OCI-LY3 (cell line): ENCODE measurements at regions not wholly inside any gene's neighbourhood (a gene's known extent, or its start where the extent isn't known, plus 50 kb on each side); places are given as distances from the start of the nearest gene placed in this dataset.

ENCODE experiments used
- H2AFZ ChIP-seq: fragments of 200-600, 300-600 bp; shearing (Covaris generic); 2 replicates; pipeline ENCODE4 v1.6.0; 2014; ENCODE audit warnings: antibody characterized with exemption, low read depth, low read length
- H3K27ac ChIP-seq: fragments of 200-600, 300-600 bp; sonication (generic); 2 replicates; pipeline ENCODE4 v1.5.1; 2014; ENCODE audit warnings: mild to moderate bottlenecking, low read length, moderate library complexity, mixed read lengths
- H3K27me3 ChIP-seq: fragments of 200-600, 300-600 bp; sonication (generic); 2 replicates; pipeline ENCODE4 v1.6.1; 2014; ENCODE audit warnings: low read depth, low read length, mixed read lengths
- H3K36me3 ChIP-seq: fragments of 200-600, 300-600 bp; sonication (generic); replicated peaks from 2 replicates; pipeline ENCODE3; 2014; ENCODE audit warnings: low read depth, low read length, mixed read lengths
- H3K4me1 ChIP-seq: fragments of 300-600, 200-600 bp; sonication (generic); 2 replicates; pipeline ENCODE4 v1.6.1; 2014; ENCODE audit warnings: low read length, mixed read lengths
- H3K4me2 ChIP-seq: fragments of 200-600, 300-600 bp; sonication (generic); 2 replicates; pipeline ENCODE4 v1.6.1; 2014; ENCODE audit warnings: low read length, mixed read lengths
- H3K4me3 ChIP-seq: fragments of 300-600, 200-600 bp; sonication (generic); 2 replicates; pipeline ENCODE4 v1.5.1; 2014; ENCODE audit warnings: antibody characterized with exemption, mild to moderate bottlenecking, low read length, moderate library complexity
- H3K79me2 ChIP-seq: fragments of 300-600, 200-600 bp; shearing (Covaris generic); 2 replicates; pipeline ENCODE4 v1.6.1; 2014; ENCODE audit warnings: mild to moderate bottlenecking, low read length, mixed read lengths
- H3K9ac ChIP-seq: fragments of 300-600, 200-600 bp; shearing (Covaris generic); 2 replicates; pipeline ENCODE4 v1.6.0; 2014; ENCODE audit warnings: mild to moderate bottlenecking, low read length, moderate library complexity
- H3K9me3 ChIP-seq: fragments of 200-600, 300-600 bp; shearing (Covaris generic); 2 replicates; pipeline ENCODE4 v1.6.1; 2014; ENCODE audit warnings: low read length, mixed read lengths; ENCODE audit not compliant: insufficient read depth
- H4K20me1 ChIP-seq: fragments of 200-600, 300-600 bp; sonication (generic); 2 replicates; pipeline ENCODE4 v1.6.1; 2016; ENCODE audit warnings: low read length, mixed read lengths; ENCODE audit not compliant: insufficient read depth
- EZH2phosphoT487 ChIP-seq: fragments of 200-600 bp; shearing (Covaris generic); IDR thresholded peaks from 2 replicates; pipeline ENCODE4 v1.6.1; 2018; ENCODE audit warnings: antibody characterized with exemption, mixed run types, low read depth
- TF ChIP-seq, protein P1 (sequence below): fragments of 200-600, 300-600 bp; sonication (generic); IDR thresholded peaks from 2 replicates; pipeline ENCODE4 v1.5.1; 2014; ENCODE audit warnings: antibody characterized with exemption, low read length, low read depth

DNA sequence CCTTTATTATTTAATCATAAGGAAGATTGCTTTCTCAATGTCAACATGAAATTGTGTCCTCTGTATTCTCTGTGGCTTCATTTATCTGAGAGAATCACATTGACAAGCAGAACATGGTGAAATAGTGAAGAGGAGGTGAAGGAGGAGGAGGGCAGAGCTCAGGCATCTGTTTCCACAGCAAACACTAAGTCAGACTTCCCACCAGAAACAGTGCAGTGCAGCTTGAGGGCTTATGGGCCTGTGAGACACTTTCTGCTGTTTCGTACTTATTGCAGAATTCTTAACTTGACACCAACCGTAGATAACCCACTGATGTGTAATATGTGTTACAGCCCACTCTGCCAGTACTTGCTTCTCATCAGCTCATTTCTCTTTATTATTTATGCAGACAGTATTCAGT, 386.3 kb downstream of the DIRAS2 start:
- no peak for TF ChIP-seq EZH2phosphoT487
- TF ChIP-seq, protein P1, sequence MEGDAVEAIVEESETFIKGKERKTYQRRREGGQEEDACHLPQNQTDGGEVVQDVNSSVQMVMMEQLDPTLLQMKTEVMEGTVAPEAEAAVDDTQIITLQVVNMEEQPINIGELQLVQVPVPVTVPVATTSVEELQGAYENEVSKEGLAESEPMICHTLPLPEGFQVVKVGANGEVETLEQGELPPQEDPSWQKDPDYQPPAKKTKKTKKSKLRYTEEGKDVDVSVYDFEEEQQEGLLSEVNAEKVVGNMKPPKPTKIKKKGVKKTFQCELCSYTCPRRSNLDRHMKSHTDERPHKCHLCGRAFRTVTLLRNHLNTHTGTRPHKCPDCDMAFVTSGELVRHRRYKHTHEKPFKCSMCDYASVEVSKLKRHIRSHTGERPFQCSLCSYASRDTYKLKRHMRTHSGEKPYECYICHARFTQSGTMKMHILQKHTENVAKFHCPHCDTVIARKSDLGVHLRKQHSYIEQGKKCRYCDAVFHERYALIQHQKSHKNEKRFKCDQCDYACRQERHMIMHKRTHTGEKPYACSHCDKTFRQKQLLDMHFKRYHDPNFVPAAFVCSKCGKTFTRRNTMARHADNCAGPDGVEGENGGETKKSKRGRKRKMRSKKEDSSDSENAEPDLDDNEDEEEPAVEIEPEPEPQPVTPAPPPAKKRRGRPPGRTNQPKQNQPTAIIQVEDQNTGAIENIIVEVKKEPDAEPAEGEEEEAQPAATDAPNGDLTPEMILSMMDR, result no peak
- Histone ChIP-seq H3K4me1 (no peaks in the 10 kb centered on the region), H3K27ac (no peak overlapping the region), H3K36me3 (no peaks in the 10 kb centered on the region), H3K27me3 (no peaks in the 10 kb centered on the region), H3K9ac (no peak overlapping the region), H4K20me1 (no peaks in the 10 kb centered on the region), H3K79me2 (no peaks in the 10 kb centered on the region), H2AFZ (no peak overlapping the region), H3K4me3 (no peak overlapping the region), H3K4me2 (no peak overlapping the region), H3K9me3 (peaks cover 10% of the 10 kb centered on the region; the same call in 1 of the 2 replicates)

- Histone ChIP-seq H3K4me3 (no peak overlapping the region), H3K36me3 (no peaks in the 10 kb centered on the region), H2AFZ (no peak overlapping the region), H4K20me1 (no peaks in the 10 kb centered on the region), H3K9me3 (peaks cover 12% of the 10 kb centered on the region; the same call in 1 of the 2 replicates), H3K79me2 (no peaks in the 10 kb centered on the region), H3K27ac (no peak overlapping the region), H3K4me2 (no peak overlapping the region), H3K4me1 (no peaks in the 10 kb centered on the region), H3K9ac (no peak overlapping the region), H3K27me3 (no peaks in the 10 kb centered on the region)
- TF ChIP-seq, protein P1, result no peak
- no peak for TF ChIP-seq EZH2phosphoT487
Observed at GRCh38 chr9:90259311-90260246, 383.0 kb downstream of the DIRAS2 start.

DNA sequence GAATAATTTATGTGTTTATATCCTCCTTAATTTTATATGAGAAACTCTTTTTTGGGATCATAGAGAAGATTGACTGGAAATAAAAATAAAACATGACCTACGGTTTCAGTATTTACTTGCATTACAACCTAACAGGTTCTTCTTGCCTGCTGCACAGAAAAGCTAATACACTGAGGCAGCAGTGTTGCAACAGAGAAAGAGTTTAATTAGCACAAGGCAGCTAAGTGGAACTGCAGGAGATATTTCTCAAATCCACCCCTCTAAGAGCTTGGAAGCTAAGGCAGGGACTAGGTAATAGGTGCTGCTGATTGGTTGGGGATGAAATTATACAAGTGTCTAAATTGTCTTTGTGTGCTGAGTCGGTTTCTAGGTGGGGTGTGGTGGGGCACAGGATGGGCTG, 380.9 kb downstream of the DIRAS2 start:
- H3K27me3 ChIP-seq, result no peaks in the 10 kb centered on the region
- H4K20me1 ChIP-seq, result no peaks in the 10 kb centered on the region
- H3K27ac ChIP-seq, result no peak overlapping the region
- H3K4me3 ChIP-seq, result no peak overlapping the region
- H2AFZ ChIP-seq, result no peak overlapping the region
- H3K4me1 ChIP-seq, result no peaks in the 10 kb centered on the region
- TF ChIP-seq EZH2phosphoT487, result no peak
- TF ChIP-seq, protein P1, result no peak
- no peaks in the 10 kb centered on the region for H3K79me2 ChIP-seq
- H3K9me3 ChIP-seq, result peaks cover 12% of the 10 kb centered on the region; the same call in 1 of the 2 replicates
- no peak overlapping the region for H3K9ac ChIP-seq
- no peaks in the 10 kb centered on the region for H3K36me3 ChIP-seq
- H3K4me2 ChIP-seq, result no peak overlapping the region

GRCh38 chr9:90268613-90269012, 374.0 kb downstream of the DIRAS2 start:
- no peaks in the 10 kb centered on the region for H3K79me2 ChIP-seq

More at GRCh38 chr9:90268613-90269012, 374.0 kb downstream of the DIRAS2 start:
- no peaks in the 10 kb centered on the region for H4K20me1 ChIP-seq
- H3K9ac ChIP-seq, result no peak overlapping the region
- no peak overlapping the region for H3K4me3 ChIP-seq
- no peak overlapping the region for H2AFZ ChIP-seq
- no peaks in the 10 kb centered on the region for H3K9me3 ChIP-seq
- TF ChIP-seq EZH2phosphoT487, result no peak
- TF ChIP-seq, protein P1, result no peak
- H3K4me1 ChIP-seq, result no peaks in the 10 kb centered on the region
- H3K4me2 ChIP-seq, result no peak overlapping the region
- no peaks in the 10 kb centered on the region for H3K36me3 ChIP-seq
- no peak overlapping the region for H3K27ac ChIP-seq
- no peaks in the 10 kb centered on the region for H3K27me3 ChIP-seq
